ENCODE measurements at regions not wholly inside any gene's neighbourhood (a gene's known extent, or its start where the extent isn't known, plus 50 kb on each side); places are given as distances from the start of the nearest gene placed in this dataset.
A peak's percentile ranks its signal among the peaks of the same experiment; 100 is the strongest.

DNA sequence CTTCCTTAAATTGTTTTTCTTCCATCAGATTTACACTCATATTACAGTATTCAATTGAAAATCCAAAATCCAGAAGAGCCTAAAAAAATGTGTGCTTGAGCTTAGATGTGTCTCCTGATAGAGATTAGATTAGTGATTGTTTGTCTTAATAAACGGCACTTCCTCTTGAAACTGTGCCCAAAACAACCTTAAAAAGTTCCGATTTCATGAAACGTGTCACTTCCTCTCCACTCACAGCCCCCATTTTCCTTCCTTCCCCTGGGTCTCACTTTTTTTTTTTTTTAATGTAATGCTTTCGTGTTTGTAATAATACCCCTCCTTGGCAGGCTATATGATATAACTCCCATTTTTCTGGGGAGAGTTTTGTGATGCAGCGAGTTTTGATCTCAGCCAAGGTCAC, 114.8 kb upstream of the ADO start:
- DNase-seq (ENCODE audit: low read depth, low spot score) (peak; percentile 73), FAIRE-seq (peak; percentile 91)
- intact Hi-C loops (cut with micrococcal nuclease), result loop anchor here (1.0 to 5.0 kb wide), 3 partner anchors 71 to 128 kb away; partner anchors contain the start of genes ADO and EGR2
- ChIA-PET CTCF (interaction anchor here (1.0 to 1.1 kb wide), 2 partner anchors 79 to 128 kb away, joined by 3 read pairs; no protein-coding TSS in a partner anchor), POLR2A (no interaction called here)
- no peaks in the 10 kb centered on the region for H4K20me1 ChIP-seq (replicated peaks; ENCODE audit: control insufficient read depth, extremely low read depth, insufficient read depth, low read length)
- no peaks in the 10 kb centered on the region for H3K36me3 ChIP-seq (ENCODE audit: control insufficient read depth in 2 of 2, extremely low read depth in 1 of 2, insufficient read depth in 2 of 2, low read length in 2 of 2)
- no peaks in the 10 kb centered on the region for H3K9me1 ChIP-seq (replicated peaks; ENCODE audit: control insufficient read depth, extremely low read depth, insufficient read depth, low read length)
- peak overlapping the region; percentile 64 for H2AFZ ChIP-seq (ENCODE audit: low read depth, low read length)
- no peaks in the 10 kb centered on the region for H3K79me2 ChIP-seq (ENCODE audit: control insufficient read depth, insufficient read depth, low read length)
- no peak overlapping the region for H3K4me3 ChIP-seq (replicated peaks in 1 of 3; ENCODE audit: insufficient read depth in 1 of 3, low read depth in 1 of 3, low read length in 3 of 3)
- H3K4me2 ChIP-seq (ENCODE audit: insufficient read depth, low read length), result peak overlapping the region; percentile 41
- dilution Hi-C loops (cut with MboI; ENCODE audit: extremely low pct_ligation_motif_present, low sequenced_read_pairs), result no loop called here
- peak overlapping the region; percentile 39 for H3K27ac ChIP-seq (ENCODE audit: insufficient read depth, low read depth, low read length)
- BruUV-seq (replicated peaks), result no TSS peak
- H3K9ac ChIP-seq (replicated peaks; ENCODE audit: extremely low read depth, insufficient read depth, low read length), result no peak overlapping the region
- H3K4me1 ChIP-seq (ENCODE audit: control insufficient read depth, extremely low read depth, insufficient read depth, low read length), result peaks cover 22% of the 10 kb centered on the region
- no peaks in the 10 kb centered on the region for H3K9me3 ChIP-seq (replicated peaks; ENCODE audit: control insufficient read depth, insufficient read depth, low read length)
- H3K27me3 ChIP-seq (ENCODE audit: control insufficient read depth in 2 of 2, insufficient read depth in 2 of 2, low read length in 2 of 2), result no peaks in the 10 kb centered on the region
- TF ChIP-seq, protein P1, sequence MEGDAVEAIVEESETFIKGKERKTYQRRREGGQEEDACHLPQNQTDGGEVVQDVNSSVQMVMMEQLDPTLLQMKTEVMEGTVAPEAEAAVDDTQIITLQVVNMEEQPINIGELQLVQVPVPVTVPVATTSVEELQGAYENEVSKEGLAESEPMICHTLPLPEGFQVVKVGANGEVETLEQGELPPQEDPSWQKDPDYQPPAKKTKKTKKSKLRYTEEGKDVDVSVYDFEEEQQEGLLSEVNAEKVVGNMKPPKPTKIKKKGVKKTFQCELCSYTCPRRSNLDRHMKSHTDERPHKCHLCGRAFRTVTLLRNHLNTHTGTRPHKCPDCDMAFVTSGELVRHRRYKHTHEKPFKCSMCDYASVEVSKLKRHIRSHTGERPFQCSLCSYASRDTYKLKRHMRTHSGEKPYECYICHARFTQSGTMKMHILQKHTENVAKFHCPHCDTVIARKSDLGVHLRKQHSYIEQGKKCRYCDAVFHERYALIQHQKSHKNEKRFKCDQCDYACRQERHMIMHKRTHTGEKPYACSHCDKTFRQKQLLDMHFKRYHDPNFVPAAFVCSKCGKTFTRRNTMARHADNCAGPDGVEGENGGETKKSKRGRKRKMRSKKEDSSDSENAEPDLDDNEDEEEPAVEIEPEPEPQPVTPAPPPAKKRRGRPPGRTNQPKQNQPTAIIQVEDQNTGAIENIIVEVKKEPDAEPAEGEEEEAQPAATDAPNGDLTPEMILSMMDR (IDR thresholded peaks at IDR 0.05; ENCODE audit: extremely low read depth in 1 of 2, insufficient read depth in 1 of 2, low read depth in 1 of 2, low read length in 2 of 2), result no peak
- TF ChIP-seq FOS (IDR thresholded peaks at IDR 0.05; ENCODE audit: borderline replicate concordance, insufficient read depth, low read length) (peak; percentile 45), GATA2 (IDR thresholded peaks at IDR 0.05; ENCODE audit: insufficient read depth, insufficient read length, low read depth, low read length) (peak; percentile 95), JUN (IDR thresholded peaks at IDR 0.05; ENCODE audit: borderline replicate concordance, insufficient read depth, insufficient read length, low read depth) (no peak)
- TF ChIP-seq, protein P2, sequence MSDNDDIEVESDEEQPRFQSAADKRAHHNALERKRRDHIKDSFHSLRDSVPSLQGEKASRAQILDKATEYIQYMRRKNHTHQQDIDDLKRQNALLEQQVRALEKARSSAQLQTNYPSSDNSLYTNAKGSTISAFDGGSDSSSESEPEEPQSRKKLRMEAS (IDR thresholded peaks at IDR 0.05; ENCODE audit: insufficient read depth, insufficient read length), result no peak

DNA sequence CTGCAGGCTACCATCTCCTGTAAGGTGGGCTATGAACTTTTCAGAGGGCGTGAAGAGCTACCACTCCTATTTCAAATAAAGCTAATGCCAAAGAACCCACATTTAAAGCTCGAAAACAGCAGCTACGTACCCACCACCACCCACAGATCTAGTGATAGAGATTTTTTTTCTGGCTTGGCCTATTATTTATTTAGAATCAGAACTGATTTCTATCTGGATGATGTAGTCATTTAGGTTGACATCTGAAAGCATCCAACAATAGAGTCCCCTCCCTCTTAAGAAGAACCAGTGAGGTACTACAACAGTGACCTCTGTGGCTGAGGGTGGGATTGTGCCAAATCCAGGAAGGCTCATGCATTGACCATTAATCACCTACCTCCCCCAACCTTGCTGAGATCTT, 113.8 kb upstream of the ADO start:
- no TSS peak for BruUV-seq (replicated peaks)
- CTCF ChIA-PET, result no interaction called here
- dilution Hi-C loops (cut with MboI; ENCODE audit: extremely low pct_ligation_motif_present, low sequenced_read_pairs), result no loop called here

More for the DNA sequence above, 113.8 kb upstream of the ADO start:
- Histone ChIP-seq H3K9me3 (replicated peaks; ENCODE audit: control insufficient read depth, insufficient read depth, low read length) (no peaks in the 10 kb centered on the region), H4K20me1 (replicated peaks; ENCODE audit: control insufficient read depth, extremely low read depth, insufficient read depth, low read length) (no peaks in the 10 kb centered on the region), H3K4me1 (ENCODE audit: control insufficient read depth, extremely low read depth, insufficient read depth, low read length) (peaks cover 22% of the 10 kb centered on the region), H3K27me3 (ENCODE audit: control insufficient read depth in 2 of 2, insufficient read depth in 2 of 2, low read length in 2 of 2) (no peaks in the 10 kb centered on the region), H3K9me1 (replicated peaks; ENCODE audit: control insufficient read depth, extremely low read depth, insufficient read depth, low read length) (no peaks in the 10 kb centered on the region), H3K4me2 (ENCODE audit: insufficient read depth, low read length) (no peak overlapping the region), H3K36me3 (ENCODE audit: control insufficient read depth in 2 of 2, extremely low read depth in 1 of 2, insufficient read depth in 2 of 2, low read length in 2 of 2) (no peaks in the 10 kb centered on the region), H2AFZ (ENCODE audit: low read depth, low read length) (no peak overlapping the region), H3K4me3 (replicated peaks in 1 of 3; ENCODE audit: insufficient read depth in 1 of 3, low read depth in 1 of 3, low read length in 3 of 3) (no peak overlapping the region), H3K27ac (ENCODE audit: insufficient read depth, low read depth, low read length) (no peak overlapping the region), H3K9ac (replicated peaks; ENCODE audit: extremely low read depth, insufficient read depth, low read length) (no peak overlapping the region), H3K79me2 (ENCODE audit: control insufficient read depth, insufficient read depth, low read length) (no peaks in the 10 kb centered on the region)
- intact Hi-C loops (cut with micrococcal nuclease), result loop anchor here (1.0 kb wide), 1 partner anchor 70 kb away; no protein-coding TSS in a partner anchor
- DNase-seq (ENCODE audit: low read depth, low spot score) (no peak), FAIRE-seq (no peak)
- POLR2A ChIA-PET, result no interaction called here
- TF ChIP-seq JUN (IDR thresholded peaks at IDR 0.05; ENCODE audit: borderline replicate concordance, insufficient read depth, insufficient read length, low read depth) (no peak), FOS (IDR thresholded peaks at IDR 0.05; ENCODE audit: borderline replicate concordance, insufficient read depth, low read length) (no peak), POLR2A (IDR thresholded peaks at IDR 0.05; ENCODE audit: low read depth, low read length) (no peak), EZH2 (IDR thresholded peaks at IDR 0.05; ENCODE audit: borderline replicate concordance, low read depth, low read length, severe bottlenecking) (no peak), POLR2AphosphoS5 (IDR thresholded peaks at IDR 0.05; ENCODE audit: insufficient read depth, low read depth, low read length) (no peak), GATA2 (IDR thresholded peaks at IDR 0.05; ENCODE audit: insufficient read depth, insufficient read length, low read depth, low read length) (no peak), MYC (IDR thresholded peaks at IDR 0.05; ENCODE audit: low read depth, low read length) (no peak)
- TF ChIP-seq, protein P2 (IDR thresholded peaks at IDR 0.05; ENCODE audit: insufficient read depth, insufficient read length), result no peak
- TF ChIP-seq, protein P1 (IDR thresholded peaks at IDR 0.05; ENCODE audit: extremely low read depth in 1 of 2, insufficient read depth in 1 of 2, low read depth in 1 of 2, low read length in 2 of 2), result no peak
